Cerebellar cortex (tissue), 1 donor: ENCODE measurements at regions not wholly inside any gene's neighbourhood (a gene's known extent, or its start where the extent isn't known, plus 50 kb on each side); places are given as distances from the start of the nearest gene placed in this dataset.
"Not testable (repeated sequence)": the region's sequence is repeated elsewhere in the genome, so short reads cannot be mapped to it uniquely, and the experiment has no call there.

Source experiments
- DNase-seq: peaks from one replicate; pipeline ENCODE4 v3.0.0-alpha.2; 2015; ENCODE audit warnings: low spot score

GRCh38 chr9:89695979-89696378 is 91.2 kb downstream of the GADD45G start:
- DNase-seq, result not testable (repeated sequence)

GRCh38 chr9:89696780-89697179 is 92.0 kb downstream of the GADD45G start:
- DNase-seq, result no peak

GRCh38 chr9:89697553-89697952 is 92.7 kb downstream of the GADD45G start:
- no peak for DNase-seq

GRCh38 chr9:89698411-89699005 is 93.7 kb downstream of the GADD45G start:
- no peak for DNase-seq

- no peak for DNase-seq
Measured at GRCh38 chr9:89699646-89700045, 94.8 kb downstream of the GADD45G start.

GRCh38 chr9:89701221-89701798 is 96.5 kb downstream of the GADD45G start:
- DNase-seq, result no peak

GRCh38 chr9:89702401-89702800 is 97.6 kb downstream of the GADD45G start:
- no peak for DNase-seq

GRCh38 chr9:89705651-89706050 is 100.8 kb downstream of the GADD45G start:
- DNase-seq, result no peak

GRCh38 chr9:89706086-89706485 is 101.3 kb downstream of the GADD45G start:
- DNase-seq, result no peak

GRCh38 chr9:89706731-89707191 is 101.9 kb downstream of the GADD45G start:
- no peak for DNase-seq

GRCh38 chr9:89710697-89711096 is 105.9 kb downstream of the GADD45G start:
- DNase-seq, result no peak

- DNase-seq, result no peak
Measured at GRCh38 chr9:89711866-89712265, 107.1 kb downstream of the GADD45G start.

- DNase-seq, result no peak
Measured at GRCh38 chr9:89712283-89712682, 107.5 kb downstream of the GADD45G start.

GRCh38 chr9:89714321-89714720 is 109.5 kb downstream of the GADD45G start:
- no peak for DNase-seq

GRCh38 chr9:89715318-89715858 is 110.6 kb downstream of the GADD45G start:
- DNase-seq, result no peak

GRCh38 chr9:89715881-89716280 is 111.1 kb downstream of the GADD45G start:
- no peak for DNase-seq

GRCh38 chr9:89716559-89716958 is 111.7 kb downstream of the GADD45G start:
- no peak for DNase-seq

GRCh38 chr9:89718176-89718575 is 113.4 kb downstream of the GADD45G start:
- no peak for DNase-seq

GRCh38 chr9:89718651-89719050 is 113.8 kb downstream of the GADD45G start:
- DNase-seq, result no peak

GRCh38 chr9:89719202-89719601 is 114.4 kb downstream of the GADD45G start:
- no peak for DNase-seq

GRCh38 chr9:89720696-89721175 is 115.9 kb downstream of the GADD45G start:
- DNase-seq, result no peak

GRCh38 chr9:89721176-89721700 is 116.4 kb downstream of the GADD45G start:
- DNase-seq, result no peak

GRCh38 chr9:89721971-89722530 is 117.2 kb downstream of the GADD45G start:
- DNase-seq, result no peak
